ENCODE measurements at regions not wholly inside any gene's neighbourhood (a gene's known extent, or its start where the extent isn't known, plus 50 kb on each side); places are given as distances from the start of the nearest gene placed in this dataset.
"Not testable (repeated sequence)": the region's sequence is repeated elsewhere in the genome, so short reads cannot be mapped to it uniquely, and the experiment has no call there.

GRCh38 chr5:28374492-28374967 lies 1336.1 kb upstream of the CDH9 start:
- FAIRE-seq, result no peak

GRCh38 chr5:28370896-28371295 lies 1332.5 kb upstream of the CDH9 start:
- no peak for FAIRE-seq

More at GRCh38 chr5:28374492-28374967, 1336.1 kb upstream of the CDH9 start:
- no peak for DNase-seq (ENCODE audit: low spot score in 2 of 2)

GRCh38 chr5:28369418-28369817 lies 1331.0 kb upstream of the CDH9 start:
- no peak for DNase-seq (ENCODE audit: low spot score in 2 of 2)
- no peak for FAIRE-seq

More at GRCh38 chr5:28370896-28371295, 1332.5 kb upstream of the CDH9 start:
- no peak for DNase-seq (ENCODE audit: low spot score in 2 of 2)

- FAIRE-seq, result no peak
- no peak for DNase-seq (ENCODE audit: low spot score in 2 of 2)
These were observed 1317.4 kb upstream of the CDH9 start for GRCh38 chr5:28355831-28356230.

- no peak for FAIRE-seq
- no peak for DNase-seq (ENCODE audit: low spot score in 2 of 2)
These were observed 1308.3 kb upstream of the CDH9 start for GRCh38 chr5:28346696-28347095.

GRCh38 chr5:28344836-28345433 lies 1306.5 kb upstream of the CDH9 start:
- no peak for DNase-seq (ENCODE audit: low spot score in 2 of 2)

GRCh38 chr5:28329176-28329575 lies 1290.8 kb upstream of the CDH9 start:
- FAIRE-seq, result no peak

More at GRCh38 chr5:28344836-28345433, 1306.5 kb upstream of the CDH9 start:
- FAIRE-seq, result no peak

GRCh38 chr5:28328681-28329080 lies 1290.3 kb upstream of the CDH9 start:
- no peak for FAIRE-seq
- no peak for DNase-seq (ENCODE audit: low spot score in 2 of 2)

More at GRCh38 chr5:28329176-28329575, 1290.8 kb upstream of the CDH9 start:
- no peak for DNase-seq (ENCODE audit: low spot score in 2 of 2)

GRCh38 chr5:28324174-28324573 lies 1285.8 kb upstream of the CDH9 start:
- DNase-seq (ENCODE audit: low spot score in 2 of 2) (no peak), FAIRE-seq (no peak)

GRCh38 chr5:28313953-28314352 lies 1275.6 kb upstream of the CDH9 start:
- no peak for DNase-seq (ENCODE audit: low spot score in 2 of 2)
- no peak for FAIRE-seq

- no peak for DNase-seq (ENCODE audit: low spot score in 2 of 2)
- FAIRE-seq, result no peak
These were observed 1275.0 kb upstream of the CDH9 start for GRCh38 chr5:28313321-28313951.

GRCh38 chr5:28310696-28311095 lies 1272.3 kb upstream of the CDH9 start:
- DNase-seq (ENCODE audit: low spot score in 2 of 2), result no peak
- FAIRE-seq, result no peak

GRCh38 chr5:28305891-28306290 lies 1267.5 kb upstream of the CDH9 start:
- no peak for FAIRE-seq

GRCh38 chr5:28301712-28302111 lies 1263.3 kb upstream of the CDH9 start:
- DNase-seq (ENCODE audit: low spot score in 2 of 2) (no peak), FAIRE-seq (no peak)

More at GRCh38 chr5:28305891-28306290, 1267.5 kb upstream of the CDH9 start:
- no peak for DNase-seq (ENCODE audit: low spot score in 2 of 2)

- DNase-seq (ENCODE audit: low spot score in 2 of 2) (no peak), FAIRE-seq (no peak)
These were observed 1258.0 kb upstream of the CDH9 start for GRCh38 chr5:28296254-28297013.

GRCh38 chr5:28287021-28287420 lies 1248.6 kb upstream of the CDH9 start:
- DNase-seq (ENCODE audit: low spot score in 2 of 2); FAIRE-seq: not testable (repeated sequence)

- DNase-seq (ENCODE audit: low spot score in 2 of 2) (no peak), FAIRE-seq (no peak)
These were observed 1248.2 kb upstream of the CDH9 start for GRCh38 chr5:28286566-28286965.

- FAIRE-seq (no peak), DNase-seq (ENCODE audit: low spot score in 2 of 2) (no peak)
These were observed 1246.4 kb upstream of the CDH9 start for GRCh38 chr5:28284788-28285187.

GRCh38 chr5:28281351-28281750 lies 1243.0 kb upstream of the CDH9 start:
- no peak for DNase-seq (ENCODE audit: low spot score in 2 of 2)
- no peak for FAIRE-seq

- DNase-seq (ENCODE audit: low spot score in 2 of 2) (no peak), FAIRE-seq (no peak)
These were observed 1237.5 kb upstream of the CDH9 start for GRCh38 chr5:28275931-28276330.

- FAIRE-seq, result no peak
- DNase-seq (ENCODE audit: low spot score in 2 of 2), result no peak
These were observed 1231.6 kb upstream of the CDH9 start for GRCh38 chr5:28269978-28270377.

Data from frontal cortex (tissue), 3 donors.